ENCODE measurements at regions not wholly inside any gene's neighbourhood (a gene's known extent, or its start where the extent isn't known, plus 50 kb on each side); places are given as distances from the start of the nearest gene placed in this dataset.

DNA sequence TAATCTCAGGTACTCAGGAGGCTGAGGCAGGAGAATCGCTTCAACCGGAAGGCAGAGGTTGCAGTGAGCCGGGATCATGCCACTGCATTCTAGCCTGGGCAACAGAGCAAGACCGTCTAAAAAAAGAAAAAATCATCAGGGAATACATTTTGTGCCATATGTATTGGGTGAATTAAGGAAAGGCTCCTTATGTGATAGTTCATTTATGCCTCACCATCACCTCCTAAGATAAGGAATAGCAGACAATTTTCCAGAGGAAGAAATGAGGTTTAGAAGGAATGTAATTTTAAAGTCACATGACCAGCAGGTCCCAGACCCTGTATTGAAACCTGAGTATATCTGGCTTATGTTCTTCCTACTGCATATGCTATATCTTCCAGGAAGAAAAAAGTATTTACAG lies 93.9 kb upstream of the FOXC1 start:
- ATAC-seq: no peak
- DNase-seq: no peak
- peaks cover 21% of the 10 kb centered on the region for H3K27me3 Mint-ChIP-seq (ENCODE audit: low read depth)
- H3K9me3 Mint-ChIP-seq: no peaks in the 10 kb centered on the region
- no peak overlapping the region for H3K4me3 Mint-ChIP-seq
- peaks cover 2% of the 10 kb centered on the region for H3K36me3 Mint-ChIP-seq (ENCODE audit: insufficient read depth)
- no peaks in the 10 kb centered on the region for H3K4me1 Mint-ChIP-seq (ENCODE audit: low read depth)

DNA sequence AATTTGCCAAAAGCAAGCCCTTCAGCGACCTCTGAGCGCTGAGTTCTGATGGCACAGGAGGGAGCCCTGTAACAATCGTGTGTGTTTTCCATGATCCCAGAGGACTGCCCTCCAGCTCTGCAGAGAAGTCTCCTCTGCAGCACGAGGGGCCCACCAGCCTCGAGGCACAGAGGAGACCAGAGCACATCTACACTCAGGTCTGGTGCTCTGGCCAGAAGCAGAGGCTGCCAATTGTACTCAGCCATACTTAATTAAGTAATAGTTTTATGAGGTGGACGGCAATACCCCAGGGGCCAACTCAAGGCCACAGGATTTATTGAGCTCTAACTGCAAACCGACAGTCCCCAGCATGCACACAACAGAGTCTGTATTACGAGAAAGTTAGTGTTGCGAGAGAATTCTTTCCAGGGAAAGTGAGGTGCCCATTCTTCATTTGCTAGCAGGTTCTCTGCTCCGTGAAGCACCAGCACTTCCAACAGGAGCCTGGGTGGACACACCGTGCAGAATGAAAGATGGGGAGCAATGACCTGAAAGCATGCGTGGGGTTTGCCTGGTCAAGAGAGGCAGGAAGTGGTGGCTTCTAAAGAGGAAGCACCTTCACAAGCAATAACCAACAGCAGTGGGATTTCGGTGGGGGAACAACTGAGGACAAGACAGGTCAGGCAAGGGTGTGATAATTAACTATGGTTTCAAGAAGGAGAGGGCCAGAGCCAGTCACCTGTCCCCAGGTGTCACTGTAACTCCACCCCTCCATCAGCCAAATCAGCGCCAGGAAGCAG lies 92.8 kb upstream of the FOXC1 start:
- Mint-ChIP-seq H3K4me1 (ENCODE audit: low read depth) (no peaks in the 10 kb centered on the region), H3K27me3 (ENCODE audit: low read depth) (peaks cover 19% of the 10 kb centered on the region), H3K36me3 (ENCODE audit: insufficient read depth) (no peaks in the 10 kb centered on the region), H3K9me3 (no peaks in the 10 kb centered on the region), H3K4me3 (no peak overlapping the region)
- ATAC-seq (no peak), DNase-seq (no peak)

GRCh38 chr6:1518855-1519254 lies 90.9 kb upstream of the FOXC1 start:
- Mint-ChIP-seq H3K4me1 (ENCODE audit: low read depth) (peaks cover 3% of the 10 kb centered on the region), H3K27me3 (ENCODE audit: low read depth) (peaks cover 21% of the 10 kb centered on the region), H3K9me3 (no peaks in the 10 kb centered on the region), H3K4me3 (no peak overlapping the region), H3K36me3 (ENCODE audit: insufficient read depth) (no peaks in the 10 kb centered on the region)
- DNase-seq: no peak
- no peak for ATAC-seq

GRCh38 chr6:1519597-1519996 lies 90.1 kb upstream of the FOXC1 start:
- no peak overlapping the region for H3K4me3 Mint-ChIP-seq
- H3K4me1 Mint-ChIP-seq (ENCODE audit: low read depth): peaks cover 7% of the 10 kb centered on the region
- DNase-seq (no peak), ATAC-seq (no peak)
- H3K9me3 Mint-ChIP-seq: no peaks in the 10 kb centered on the region
- no peaks in the 10 kb centered on the region for H3K36me3 Mint-ChIP-seq (ENCODE audit: insufficient read depth)
- peaks cover 25% of the 10 kb centered on the region for H3K27me3 Mint-ChIP-seq (ENCODE audit: low read depth)

GRCh38 chr6:1522779-1523178 lies 86.9 kb upstream of the FOXC1 start:
- peaks cover 22% of the 10 kb centered on the region for H3K27me3 Mint-ChIP-seq (ENCODE audit: low read depth)
- DNase-seq (no peak), ATAC-seq (no peak)
- no peaks in the 10 kb centered on the region for H3K9me3 Mint-ChIP-seq
- H3K4me1 Mint-ChIP-seq (ENCODE audit: low read depth): peaks cover 33% of the 10 kb centered on the region
- no peaks in the 10 kb centered on the region for H3K36me3 Mint-ChIP-seq (ENCODE audit: insufficient read depth)
- no peak overlapping the region for H3K4me3 Mint-ChIP-seq

DNA sequence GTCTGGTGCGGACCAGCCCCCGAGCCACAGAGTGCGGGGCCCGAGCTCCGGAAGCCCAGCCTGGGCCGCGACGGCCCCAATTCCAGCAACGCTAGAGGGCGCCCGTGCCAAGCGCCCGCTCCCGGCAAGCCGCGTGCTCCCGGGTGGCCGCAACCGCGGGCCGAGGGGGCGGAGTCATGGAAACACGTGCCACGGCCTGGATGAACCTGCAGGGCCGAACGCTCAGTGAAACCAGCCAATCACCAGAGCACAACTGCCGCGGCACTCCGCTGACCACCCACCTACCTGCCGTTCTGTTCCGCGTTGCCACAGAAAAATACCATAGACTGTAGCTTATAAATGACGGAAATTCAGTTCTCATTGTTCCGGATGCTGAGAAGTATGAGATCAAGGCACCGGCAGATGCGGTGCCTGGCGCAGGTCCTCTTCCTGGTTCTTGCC lies 85.7 kb upstream of the FOXC1 start:
- ATAC-seq (peak; percentile 79 to 81), DNase-seq (peak; percentile 70)
- peak overlapping the region; percentile 47 for H3K4me3 Mint-ChIP-seq
- peaks cover 39% of the 10 kb centered on the region for H3K4me1 Mint-ChIP-seq (ENCODE audit: low read depth)
- no peaks in the 10 kb centered on the region for H3K36me3 Mint-ChIP-seq (ENCODE audit: insufficient read depth)
- no peaks in the 10 kb centered on the region for H3K9me3 Mint-ChIP-seq
- peaks cover 20% of the 10 kb centered on the region for H3K27me3 Mint-ChIP-seq (ENCODE audit: low read depth)

- Mint-ChIP-seq H3K27me3 (ENCODE audit: low read depth) (peaks cover 17% of the 10 kb centered on the region), H3K4me1 (ENCODE audit: low read depth) (peaks cover 54% of the 10 kb centered on the region), H3K36me3 (ENCODE audit: insufficient read depth) (no peaks in the 10 kb centered on the region), H3K4me3 (no peak overlapping the region), H3K9me3 (no peaks in the 10 kb centered on the region)
- ATAC-seq (no peak), DNase-seq (no peak)
Observed at GRCh38 chr6:1525364-1526038, 84.2 kb upstream of the FOXC1 start.

- ATAC-seq (no peak), DNase-seq (no peak)
- Mint-ChIP-seq H3K4me1 (ENCODE audit: low read depth) (peaks cover 56% of the 10 kb centered on the region), H3K36me3 (ENCODE audit: insufficient read depth) (no peaks in the 10 kb centered on the region), H3K27me3 (ENCODE audit: low read depth) (peaks cover 10% of the 10 kb centered on the region), H3K9me3 (no peaks in the 10 kb centered on the region), H3K4me3 (no peak overlapping the region)
Observed at GRCh38 chr6:1526398-1527072, 83.2 kb upstream of the FOXC1 start.

- H3K36me3 Mint-ChIP-seq (ENCODE audit: insufficient read depth): no peaks in the 10 kb centered on the region
- H3K27me3 Mint-ChIP-seq (ENCODE audit: low read depth): peaks cover 10% of the 10 kb centered on the region
- no peaks in the 10 kb centered on the region for H3K9me3 Mint-ChIP-seq
- peak; percentile 18 for DNase-seq
- no peak overlapping the region for H3K4me3 Mint-ChIP-seq
- peaks cover 56% of the 10 kb centered on the region for H3K4me1 Mint-ChIP-seq (ENCODE audit: low read depth)
- peak; percentile 38 to 42 for ATAC-seq
Observed at GRCh38 chr6:1527073-1527457, 82.7 kb upstream of the FOXC1 start.

DNA sequence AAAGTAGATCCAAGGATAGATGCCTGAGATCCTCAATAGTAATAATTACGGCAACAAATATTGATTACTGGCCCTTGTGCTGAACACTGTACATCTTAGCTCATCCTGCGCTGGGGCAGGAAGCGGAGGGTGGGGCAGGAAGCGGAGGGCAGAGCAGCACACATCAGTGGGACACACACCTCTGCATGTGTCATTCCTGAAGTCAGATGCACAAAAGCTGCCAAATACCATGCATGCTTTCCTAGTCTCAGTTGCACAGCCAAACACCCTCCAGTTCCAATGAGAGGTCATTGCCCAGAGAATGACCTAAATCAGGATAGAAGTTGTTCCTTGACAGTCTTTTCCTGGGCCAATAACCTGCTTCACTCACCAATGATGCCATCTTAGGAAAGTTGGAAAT lies 74.4 kb upstream of the FOXC1 start:
- DNase-seq: no peak
- Mint-ChIP-seq H3K27me3 (ENCODE audit: low read depth) (no peaks in the 10 kb centered on the region), H3K4me1 (ENCODE audit: low read depth) (peaks cover 20% of the 10 kb centered on the region), H3K4me3 (no peak overlapping the region), H3K36me3 (ENCODE audit: insufficient read depth) (no peaks in the 10 kb centered on the region), H3K9me3 (no peaks in the 10 kb centered on the region)
- peak; percentile 61 to 88 for ATAC-seq

DNA sequence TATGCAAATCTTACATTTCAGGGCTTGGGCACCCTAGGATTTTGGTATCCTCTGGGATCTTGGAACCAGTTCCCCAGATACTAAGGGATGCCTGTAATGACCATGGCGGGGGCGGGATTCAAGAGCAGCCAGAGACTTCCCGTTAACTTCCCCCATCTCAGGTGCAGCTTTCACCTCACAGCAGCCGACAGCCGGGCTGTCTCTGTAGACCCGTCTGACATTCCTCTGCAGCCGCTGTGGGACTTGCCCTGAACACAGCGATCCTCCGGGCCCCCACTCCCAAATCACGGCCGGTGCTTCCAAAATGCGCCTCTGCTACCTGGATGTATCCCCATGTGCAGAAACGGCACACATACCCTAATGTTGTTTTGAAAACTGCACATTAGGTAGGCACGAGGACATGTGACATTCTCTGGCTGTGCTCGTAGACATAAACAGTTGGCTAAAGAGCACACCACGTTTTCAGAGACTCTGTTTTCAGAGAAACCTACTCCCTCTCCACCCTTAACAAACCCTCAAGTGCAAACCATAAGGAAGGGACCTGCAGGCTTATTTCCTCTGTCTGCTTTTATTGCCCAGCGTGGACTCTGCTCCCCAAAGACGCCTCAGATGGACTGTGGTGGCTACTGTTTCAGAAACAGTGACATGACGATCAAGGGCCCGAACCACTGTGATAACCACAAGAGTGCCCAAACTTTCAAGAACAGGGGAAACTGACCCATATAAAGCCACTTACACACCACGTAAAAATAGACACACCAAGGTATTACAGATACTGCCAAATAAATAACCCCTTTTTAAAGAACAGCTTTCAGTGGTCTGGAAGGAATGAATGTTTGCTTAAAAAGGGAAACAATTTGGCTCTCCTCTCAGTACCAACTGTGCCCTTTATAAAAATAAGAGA lies 72.9 kb upstream of the FOXC1 start:
- ATAC-seq: no peak

GRCh38 chr6:1538369-1538768 lies 71.3 kb upstream of the FOXC1 start:
- peaks cover 16% of the 10 kb centered on the region for H3K4me1 Mint-ChIP-seq (ENCODE audit: low read depth)
- H3K36me3 Mint-ChIP-seq (ENCODE audit: insufficient read depth): no peaks in the 10 kb centered on the region
- no peaks in the 10 kb centered on the region for H3K9me3 Mint-ChIP-seq
- no peak for DNase-seq
- no peak overlapping the region for H3K4me3 Mint-ChIP-seq
- ATAC-seq: no peak
- no peaks in the 10 kb centered on the region for H3K27me3 Mint-ChIP-seq (ENCODE audit: low read depth)

More for the DNA sequence above, 72.9 kb upstream of the FOXC1 start:
- Mint-ChIP-seq H3K9me3 (no peaks in the 10 kb centered on the region), H3K4me3 (no peak overlapping the region), H3K36me3 (ENCODE audit: insufficient read depth) (no peaks in the 10 kb centered on the region), H3K4me1 (ENCODE audit: low read depth) (peaks cover 16% of the 10 kb centered on the region), H3K27me3 (ENCODE audit: low read depth) (no peaks in the 10 kb centered on the region)
- DNase-seq: no peak

DNA sequence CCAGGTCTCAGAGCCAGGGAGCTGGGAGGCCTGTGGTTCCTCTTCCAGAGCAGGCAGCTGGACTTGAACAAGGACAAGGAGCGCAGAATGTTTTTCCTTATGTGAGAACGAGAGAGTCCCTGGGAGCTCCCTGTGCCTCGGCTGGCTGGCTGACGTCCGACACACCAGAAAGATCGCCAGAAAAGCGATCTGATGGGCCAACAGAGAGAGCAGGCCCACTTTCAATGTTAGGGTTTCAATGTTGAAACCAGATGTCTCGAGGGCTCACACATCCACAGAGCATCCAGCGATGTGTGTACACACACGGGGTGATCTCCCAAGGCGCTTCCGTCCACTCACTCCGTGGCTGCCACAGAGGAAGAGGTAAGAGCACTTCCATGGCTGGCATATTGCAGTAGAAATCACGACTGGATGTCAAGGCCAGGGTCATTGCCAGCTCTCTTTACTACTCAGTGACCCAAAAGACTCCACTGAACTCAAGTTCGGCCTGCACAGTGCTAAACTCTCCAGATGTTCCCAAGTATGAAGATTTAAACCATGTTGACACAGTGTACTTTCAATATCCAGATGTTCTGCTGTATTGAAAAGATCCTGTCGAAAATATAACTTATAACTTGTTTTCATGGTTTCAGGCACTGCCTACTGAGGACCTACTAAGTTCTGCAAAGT lies 70.8 kb upstream of the FOXC1 start:
- no peak for DNase-seq
- peaks cover 16% of the 10 kb centered on the region for H3K4me1 Mint-ChIP-seq (ENCODE audit: low read depth)
- no peaks in the 10 kb centered on the region for H3K9me3 Mint-ChIP-seq
- H3K4me3 Mint-ChIP-seq: no peak overlapping the region
- no peak for ATAC-seq
- H3K27me3 Mint-ChIP-seq (ENCODE audit: low read depth): no peaks in the 10 kb centered on the region
- H3K36me3 Mint-ChIP-seq (ENCODE audit: insufficient read depth): no peaks in the 10 kb centered on the region
